VCaP (cell line): ENCODE measurements at regions not wholly inside any gene's neighbourhood (a gene's known extent, or its start where the extent isn't known, plus 50 kb on each side); places are given as distances from the start of the nearest gene placed in this dataset.

ENCODE experiments used
- H3K27ac ChIP-seq: fragments of 450-650 bp; 2 replicates; pipeline ENCODE4 v1.5.1; 2017
- CTCF ChIP-seq: fragments of 450-650 bp; conservative IDR thresholded peaks from 2 replicates; pipeline ENCODE4 v1.5.1; 2017; ENCODE audit warnings: mild to moderate bottlenecking, moderate library complexity

- H3K27ac ChIP-seq = no peak overlapping the region
- no peak for TF ChIP-seq CTCF
These were observed 104.1 kb downstream of the DIRAS2 start for GRCh38 chr9:90538566-90538965.

GRCh38 chr9:90539286-90539685 lies 103.3 kb downstream of the DIRAS2 start:
- no peak overlapping the region for H3K27ac ChIP-seq
- no peak for TF ChIP-seq CTCF

- no peak overlapping the region for H3K27ac ChIP-seq
- no peak for TF ChIP-seq CTCF
These were observed 101.9 kb downstream of the DIRAS2 start for GRCh38 chr9:90540734-90541133.

- H3K27ac ChIP-seq = no peak overlapping the region
- no peak for TF ChIP-seq CTCF
These were observed 98.1 kb downstream of the DIRAS2 start for GRCh38 chr9:90544488-90544887.

- no peak for TF ChIP-seq CTCF
- no peak overlapping the region for H3K27ac ChIP-seq
These were observed 96.4 kb downstream of the DIRAS2 start for GRCh38 chr9:90546200-90546599.

- TF ChIP-seq CTCF = no peak
- H3K27ac ChIP-seq = no peak overlapping the region
These were observed 94.7 kb downstream of the DIRAS2 start for GRCh38 chr9:90547896-90548295.

GRCh38 chr9:90552317-90552716 lies 90.3 kb downstream of the DIRAS2 start:
- no peak overlapping the region for H3K27ac ChIP-seq
- no peak for TF ChIP-seq CTCF
